ENCODE measurements at regions not wholly inside any gene's neighbourhood (a gene's known extent, or its start where the extent isn't known, plus 50 kb on each side); places are given as distances from the start of the nearest gene placed in this dataset.

DNA sequence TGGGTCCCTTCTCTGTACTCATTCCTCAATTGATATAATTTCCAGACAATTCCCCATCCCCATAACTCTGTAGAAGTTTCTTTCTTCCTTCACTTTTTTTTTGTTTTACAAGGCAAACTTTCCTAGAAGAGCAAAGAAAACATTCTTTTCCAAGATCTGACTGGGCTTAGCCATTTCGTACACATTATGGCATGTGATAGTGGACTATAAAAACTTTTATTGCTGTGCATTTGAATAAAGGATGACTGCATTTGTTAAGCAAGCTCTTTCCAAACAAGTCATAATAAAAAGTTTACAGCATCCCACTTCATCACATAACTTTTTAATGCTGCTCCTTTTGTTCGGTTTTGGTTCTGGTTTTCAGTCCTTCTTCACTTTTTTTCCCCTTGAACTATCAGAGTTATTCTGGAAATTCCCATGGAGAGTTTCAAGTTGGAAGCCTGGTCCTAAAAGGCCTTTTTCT lies 231.0 kb upstream of the HMGA2 start:
- no peak for DNase-seq (ENCODE audit: low read depth, low spot score)
- H3K4me3 ChIP-seq (ENCODE audit: low read length), result no peak overlapping the region

DNA sequence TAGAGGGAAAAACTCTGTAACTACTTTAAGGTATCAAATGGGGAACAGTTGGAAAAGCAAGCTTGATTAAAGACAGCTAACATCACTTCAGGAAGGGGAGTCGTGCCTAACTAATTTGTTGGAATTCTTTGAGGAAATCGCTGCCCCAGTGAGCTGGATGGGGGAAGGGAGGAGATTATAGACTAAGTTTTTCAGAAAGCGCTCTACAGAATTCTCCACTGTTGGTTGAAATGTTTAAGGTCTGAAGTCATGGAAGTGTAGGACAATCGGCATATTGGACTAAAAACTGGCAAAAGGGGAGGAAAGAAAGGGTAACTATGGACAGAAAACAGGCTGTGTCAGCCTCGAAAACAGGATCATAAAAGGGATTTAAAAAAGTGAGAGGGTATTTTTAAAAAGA lies 229.9 kb upstream of the HMGA2 start:
- no peak overlapping the region for H3K4me3 ChIP-seq (ENCODE audit: low read length)
- no peak for DNase-seq (ENCODE audit: low read depth, low spot score)

GRCh38 chr12:65595016-65595560 lies 229.2 kb upstream of the HMGA2 start:
- no peak overlapping the region for H3K4me3 ChIP-seq (ENCODE audit: low read length)
- no peak for DNase-seq (ENCODE audit: low read depth, low spot score)

DNA sequence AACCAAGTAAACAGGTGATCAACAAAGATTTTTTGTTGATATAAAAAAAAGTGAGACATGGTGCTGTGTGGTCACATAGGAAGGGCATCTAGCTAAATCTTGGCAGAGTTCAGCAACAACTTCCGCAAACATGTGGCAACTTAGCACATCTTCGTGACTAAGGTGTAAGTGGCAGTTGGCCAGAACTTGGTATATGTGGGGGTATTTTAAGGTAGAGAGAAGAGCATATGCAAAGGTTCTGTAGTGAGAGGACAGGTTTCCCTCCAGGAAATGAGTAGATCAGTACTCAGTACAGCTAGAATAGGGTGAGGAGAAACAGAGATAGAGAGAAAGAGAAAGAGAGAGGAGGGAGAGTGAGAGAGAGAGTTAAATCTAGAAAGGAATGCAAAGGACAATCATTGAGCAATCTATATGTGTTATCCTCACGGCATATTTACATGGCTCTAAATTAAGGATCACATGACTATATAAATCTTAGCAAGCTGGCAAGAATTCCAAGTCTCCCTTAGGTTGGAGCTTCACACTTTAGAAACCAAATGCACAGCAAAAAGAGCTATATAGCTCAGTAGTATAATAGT lies 227.7 kb upstream of the HMGA2 start:
- no peak for DNase-seq (ENCODE audit: low read depth, low spot score)
- H3K4me3 ChIP-seq (ENCODE audit: low read length), result no peak overlapping the region

DNA sequence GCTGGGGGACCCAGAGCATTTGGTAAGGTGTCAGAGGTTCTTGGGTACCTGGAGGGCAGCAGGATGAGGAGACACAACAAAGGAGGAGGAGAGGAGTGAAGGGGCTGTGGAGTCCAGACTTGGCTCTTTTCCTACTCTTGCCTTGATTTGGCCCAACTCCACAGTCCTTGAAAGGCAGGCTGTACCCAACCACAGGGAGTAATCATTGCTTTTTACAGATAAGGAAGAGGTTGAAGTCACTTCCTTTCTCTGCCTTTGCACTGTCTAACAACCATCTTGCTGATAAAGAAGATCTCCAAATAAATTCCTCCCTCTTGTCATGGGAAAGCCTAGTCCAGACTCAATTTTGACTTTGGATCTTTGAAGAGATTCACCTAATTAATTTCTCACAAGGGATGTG lies 226.8 kb upstream of the HMGA2 start:
- no peak overlapping the region for H3K4me3 ChIP-seq (ENCODE audit: low read length)
- no peak for DNase-seq (ENCODE audit: low read depth, low spot score)

- no peak overlapping the region for H3K4me3 ChIP-seq (ENCODE audit: low read length)
- no peak for DNase-seq (ENCODE audit: low read depth, low spot score)
Measured at GRCh38 chr12:65598688-65599087, 225.6 kb upstream of the HMGA2 start.

DNA sequence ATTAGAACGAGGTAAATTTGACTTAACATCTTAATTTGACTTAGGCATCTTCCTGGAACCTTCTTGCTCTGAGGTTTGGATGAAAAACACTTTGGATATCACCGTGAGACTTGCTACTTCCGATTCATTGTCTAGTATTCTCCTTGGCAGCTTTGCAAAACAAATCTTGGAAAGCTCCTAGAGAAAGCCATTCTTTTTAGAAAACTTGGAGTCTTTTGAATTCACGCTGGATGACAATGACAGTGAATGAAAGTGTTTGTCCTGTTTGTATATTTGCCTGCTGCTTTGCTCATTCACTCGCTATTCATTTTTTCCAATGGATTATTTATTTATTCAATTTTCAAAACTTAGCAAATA lies 222.1 kb upstream of the HMGA2 start:
- DNase-seq (ENCODE audit: low read depth, low spot score), result no peak
- no peak overlapping the region for H3K4me3 ChIP-seq (ENCODE audit: low read length)

DNA sequence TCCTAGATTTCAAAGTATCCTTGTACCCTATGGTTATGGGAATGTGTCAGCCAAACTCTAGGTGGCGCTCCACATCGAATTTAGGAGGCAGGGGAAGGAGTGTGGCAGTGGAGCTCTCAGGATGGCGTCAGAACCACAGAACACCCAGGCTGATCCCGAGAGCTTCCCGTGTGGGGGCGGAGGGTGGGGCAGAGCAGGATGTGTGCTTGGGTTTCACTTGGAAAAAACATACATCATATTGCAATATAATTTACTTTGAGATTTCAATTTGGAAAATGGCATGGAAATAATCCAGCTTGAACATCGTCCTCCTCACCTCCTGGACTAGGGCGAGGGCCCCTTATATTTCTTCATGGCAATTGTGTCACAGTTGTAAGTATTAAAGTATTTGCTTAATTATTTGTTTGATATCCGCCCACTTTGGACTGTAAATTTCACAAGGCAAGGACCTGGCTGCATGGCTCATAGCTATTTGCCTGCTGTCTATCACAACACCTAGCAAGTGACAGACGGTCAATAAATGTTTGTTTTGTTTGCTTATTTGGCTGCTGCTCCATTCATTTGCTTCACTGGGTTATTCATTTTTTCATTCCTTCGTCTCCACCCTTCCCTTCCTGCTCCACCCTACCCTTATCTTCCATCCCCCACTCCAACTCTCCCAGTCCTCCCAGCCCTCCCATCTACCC lies 221.5 kb upstream of the HMGA2 start:
- no peak overlapping the region for H3K4me3 ChIP-seq (ENCODE audit: low read length)
- peak; percentile 25 for DNase-seq (ENCODE audit: low read depth, low spot score)

GRCh38 chr12:65603438-65604351 lies 220.6 kb upstream of the HMGA2 start:
- DNase-seq (ENCODE audit: low read depth, low spot score), result no peak
- H3K4me3 ChIP-seq (ENCODE audit: low read length), result no peak overlapping the region

GRCh38 chr12:65605019-65605418 lies 219.3 kb upstream of the HMGA2 start:
- DNase-seq (ENCODE audit: low read depth, low spot score), result no peak
- no peak overlapping the region for H3K4me3 ChIP-seq (ENCODE audit: low read length)

GRCh38 chr12:65606008-65606766 lies 218.1 kb upstream of the HMGA2 start:
- no peak overlapping the region for H3K4me3 ChIP-seq (ENCODE audit: low read length)
- no peak for DNase-seq (ENCODE audit: low read depth, low spot score)

- H3K4me3 ChIP-seq (ENCODE audit: low read length), result no peak overlapping the region
- no peak for DNase-seq (ENCODE audit: low read depth, low spot score)
Measured at GRCh38 chr12:65607401-65607841, 216.9 kb upstream of the HMGA2 start.

- no peak overlapping the region for H3K4me3 ChIP-seq (ENCODE audit: low read length)
- DNase-seq (ENCODE audit: low read depth, low spot score), result no peak
Measured at GRCh38 chr12:65608319-65608916, 215.9 kb upstream of the HMGA2 start.

DNA sequence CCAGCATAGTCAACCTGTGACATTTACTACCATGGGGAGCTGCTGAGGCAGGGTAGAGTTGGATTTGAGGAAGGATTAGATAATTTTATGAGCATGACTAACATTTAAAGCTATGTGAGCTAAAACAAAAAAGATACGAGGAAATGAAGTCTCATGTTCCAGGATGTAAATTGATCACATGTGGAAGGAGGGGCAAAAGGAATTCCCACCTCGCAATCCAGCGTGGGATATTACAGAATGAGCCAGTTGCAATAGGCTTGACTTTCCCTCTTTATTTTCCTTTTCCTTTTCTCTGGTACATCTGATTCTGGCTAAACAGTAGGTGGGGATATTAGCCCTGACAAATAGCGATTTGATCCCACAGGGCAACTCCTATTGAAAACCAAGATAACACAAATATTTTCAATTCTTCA lies 214.9 kb upstream of the HMGA2 start:
- no peak overlapping the region for H3K4me3 ChIP-seq (ENCODE audit: low read length)
- no peak for DNase-seq (ENCODE audit: low read depth, low spot score)

- no peak for DNase-seq (ENCODE audit: low read depth, low spot score)
Measured at GRCh38 chr12:65611396-65611795, 212.9 kb upstream of the HMGA2 start.

DNA sequence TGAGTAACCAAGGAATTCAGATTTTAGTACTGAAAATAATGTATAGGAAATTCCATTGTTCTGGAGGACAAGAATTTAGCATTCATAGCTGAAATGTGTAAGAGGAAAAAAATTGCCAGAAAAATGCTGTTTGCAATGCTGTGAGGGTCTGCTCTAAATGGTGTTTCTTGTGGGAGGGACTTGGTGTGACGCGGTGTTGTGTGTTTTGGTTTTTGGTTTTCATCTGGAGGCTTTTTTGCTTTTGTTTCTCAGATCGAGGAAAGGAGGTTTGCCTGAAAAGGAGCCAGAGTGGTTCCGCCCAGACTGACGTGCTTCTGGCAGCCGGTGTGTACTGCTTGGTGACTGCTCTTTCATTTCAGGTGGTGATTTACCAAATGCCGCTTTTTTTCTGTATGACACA lies 211.8 kb upstream of the HMGA2 start:
- DNase-seq (ENCODE audit: low read depth, low spot score), result no peak
- H3K4me3 ChIP-seq (ENCODE audit: low read length), result no peak overlapping the region

More at GRCh38 chr12:65611396-65611795, 212.9 kb upstream of the HMGA2 start:
- H3K4me3 ChIP-seq (ENCODE audit: low read length), result no peak overlapping the region

DNA sequence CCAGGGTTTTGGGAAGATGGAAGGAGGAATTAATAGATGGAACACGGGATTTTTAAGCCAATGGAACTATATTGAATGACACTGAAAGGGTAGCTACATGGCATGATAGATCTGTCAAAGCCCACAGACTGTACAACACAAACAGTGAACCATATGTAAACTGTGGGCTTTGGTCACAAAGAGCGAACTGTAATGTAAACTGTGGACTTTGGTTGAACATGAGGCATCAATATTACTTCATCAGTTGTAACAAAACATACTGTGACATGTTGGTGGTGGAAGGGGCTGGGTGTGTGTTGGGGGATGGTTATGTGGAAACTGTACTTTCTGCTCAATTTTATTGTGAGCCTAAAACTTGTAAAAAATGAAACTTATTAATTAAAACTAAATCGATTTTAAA lies 210.6 kb upstream of the HMGA2 start:
- H3K4me3 ChIP-seq (ENCODE audit: low read length), result no peak overlapping the region
- no peak for DNase-seq (ENCODE audit: low read depth, low spot score)

DNA sequence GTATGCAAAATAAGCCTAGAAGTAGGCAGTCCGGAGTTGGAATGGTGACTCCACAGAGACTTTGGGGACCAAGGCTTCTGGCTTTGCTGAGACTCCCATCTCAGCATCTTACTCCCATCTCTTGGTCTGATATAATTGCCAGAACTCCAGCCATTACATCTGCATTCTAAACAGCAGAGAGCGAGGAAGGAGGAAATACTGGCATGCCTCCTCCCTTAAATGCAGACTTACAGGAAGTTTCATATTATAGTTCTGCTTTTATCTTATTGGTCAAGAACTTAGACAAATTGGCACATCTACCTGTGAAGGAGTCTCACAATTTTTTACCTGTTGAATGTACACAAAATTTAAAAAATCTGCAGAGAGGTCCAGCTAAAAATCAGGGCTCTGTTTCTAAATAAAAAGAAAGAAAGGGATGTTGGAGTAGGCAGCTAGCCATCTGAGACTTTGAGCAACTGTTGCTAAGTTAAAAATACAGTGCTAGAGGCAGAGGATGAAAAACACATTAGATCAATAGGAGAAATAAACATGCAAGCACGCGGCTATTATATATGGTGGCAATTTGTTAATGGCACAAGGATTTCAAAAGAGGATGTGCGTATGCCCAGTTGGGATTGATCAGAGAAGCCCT lies 209.9 kb upstream of the HMGA2 start:
- no peak overlapping the region for H3K4me3 ChIP-seq (ENCODE audit: low read length)
- DNase-seq (ENCODE audit: low read depth, low spot score), result no peak

All from Jurkat, Clone E6-1 (cell line).